ENCODE measurements at regions not wholly inside any gene's neighbourhood (a gene's known extent, or its start where the extent isn't known, plus 50 kb on each side); places are given as distances from the start of the nearest gene placed in this dataset.

GRCh38 chr18:41600693-41601391 lies 354.2 kb upstream of the PIK3C3 start:
- TF ChIP-seq CTCF (conservative IDR thresholded peaks at IDR 0.05; ENCODE audit: low read depth, low read length) = no peak
- TF ChIP-seq EZH2 (IDR thresholded peaks at IDR 0.05; ENCODE audit: low read length, unreplicated experiment) = no peak
